Muscle of arm (tissue), 1 donor: ENCODE measurements at regions not wholly inside any gene's neighbourhood (a gene's known extent, or its start where the extent isn't known, plus 50 kb on each side); places are given as distances from the start of the nearest gene placed in this dataset.

Source experiments
- DNase-seq: peaks from one replicate; pipeline ENCODE4 v3.0.0-alpha.2; 2013

- no peak for DNase-seq
Measured at GRCh38 chr10:89153971-89154370, 53.1 kb downstream of the CH25H start.

GRCh38 chr10:89153116-89153515 lies 54.0 kb downstream of the CH25H start:
- no peak for DNase-seq

GRCh38 chr10:89151857-89152256 lies 55.3 kb downstream of the CH25H start:
- no peak for DNase-seq

- DNase-seq: no peak
Measured at GRCh38 chr10:89148061-89148460, 59.1 kb downstream of the CH25H start.

- DNase-seq: no peak
Measured at GRCh38 chr10:89147256-89147655, 59.9 kb downstream of the CH25H start.

GRCh38 chr10:89144836-89145235 lies 62.3 kb downstream of the CH25H start:
- DNase-seq: no peak

GRCh38 chr10:89142590-89142989 lies 64.5 kb downstream of the CH25H start:
- DNase-seq: no peak

GRCh38 chr10:89138755-89139490 lies 68.2 kb downstream of the CH25H start:
- DNase-seq: no peak

- no peak for DNase-seq
Measured at GRCh38 chr10:89134963-89135362, 72.2 kb downstream of the CH25H start.

GRCh38 chr10:89129911-89130310 lies 77.2 kb downstream of the CH25H start:
- no peak for DNase-seq

GRCh38 chr10:89122433-89123051 lies 84.6 kb downstream of the CH25H start:
- DNase-seq: no peak

- no peak for DNase-seq
Measured at GRCh38 chr10:89121764-89122020, 85.4 kb downstream of the CH25H start.

- DNase-seq: no peak
Measured at GRCh38 chr10:89120931-89121763, 86.0 kb downstream of the CH25H start.

- no peak for DNase-seq
Measured at GRCh38 chr10:89119651-89120050, 87.5 kb downstream of the CH25H start.

- DNase-seq: no peak
Measured at GRCh38 chr10:89118091-89118490, 89.0 kb downstream of the CH25H start.

GRCh38 chr10:89115876-89116627 lies 91.1 kb downstream of the CH25H start:
- no peak for DNase-seq

GRCh38 chr10:89114846-89115625 lies 92.1 kb downstream of the CH25H start:
- no peak for DNase-seq

- no peak for DNase-seq
Measured at GRCh38 chr10:89102735-89103134, 104.4 kb downstream of the CH25H start.

GRCh38 chr10:89101943-89102342 lies 105.2 kb downstream of the CH25H start:
- DNase-seq: no peak

- no peak for DNase-seq
Measured at GRCh38 chr10:89100680-89101079, 106.4 kb downstream of the CH25H start.

- DNase-seq: no peak
Measured at GRCh38 chr10:89097226-89097625, 106.6 kb downstream of the FAS start.
